ENCODE measurements at regions not wholly inside any gene's neighbourhood (a gene's known extent, or its start where the extent isn't known, plus 50 kb on each side); places are given as distances from the start of the nearest gene placed in this dataset.
"Not testable (repeated sequence)": the region's sequence is repeated elsewhere in the genome, so short reads cannot be mapped to it uniquely, and the experiment has no call there.

DNA sequence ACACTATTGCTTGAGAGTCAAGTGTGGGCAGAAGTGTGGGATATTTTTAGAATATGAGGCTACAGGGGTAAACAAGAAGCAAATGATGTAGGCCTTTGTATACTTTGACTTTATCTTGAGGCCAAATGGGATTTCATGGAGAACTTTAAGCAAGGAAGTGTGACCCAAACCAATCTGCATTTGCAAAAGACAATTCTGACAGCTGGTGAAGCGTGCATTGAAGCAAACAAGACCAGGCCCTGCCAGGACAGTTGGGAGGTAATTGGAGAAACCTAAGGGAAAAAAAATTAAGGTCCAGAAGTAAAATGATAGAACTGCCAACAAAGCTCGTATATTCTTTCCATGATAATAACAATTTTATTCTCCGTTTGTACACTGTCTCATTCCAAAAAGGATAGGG is 168.3 kb downstream of the TM2D1 start:
- DNase-seq (ENCODE audit: low spot score in 2 of 2, unreplicated experiment in 2 of 2): no peak
- TF ChIP-seq, protein P1, sequence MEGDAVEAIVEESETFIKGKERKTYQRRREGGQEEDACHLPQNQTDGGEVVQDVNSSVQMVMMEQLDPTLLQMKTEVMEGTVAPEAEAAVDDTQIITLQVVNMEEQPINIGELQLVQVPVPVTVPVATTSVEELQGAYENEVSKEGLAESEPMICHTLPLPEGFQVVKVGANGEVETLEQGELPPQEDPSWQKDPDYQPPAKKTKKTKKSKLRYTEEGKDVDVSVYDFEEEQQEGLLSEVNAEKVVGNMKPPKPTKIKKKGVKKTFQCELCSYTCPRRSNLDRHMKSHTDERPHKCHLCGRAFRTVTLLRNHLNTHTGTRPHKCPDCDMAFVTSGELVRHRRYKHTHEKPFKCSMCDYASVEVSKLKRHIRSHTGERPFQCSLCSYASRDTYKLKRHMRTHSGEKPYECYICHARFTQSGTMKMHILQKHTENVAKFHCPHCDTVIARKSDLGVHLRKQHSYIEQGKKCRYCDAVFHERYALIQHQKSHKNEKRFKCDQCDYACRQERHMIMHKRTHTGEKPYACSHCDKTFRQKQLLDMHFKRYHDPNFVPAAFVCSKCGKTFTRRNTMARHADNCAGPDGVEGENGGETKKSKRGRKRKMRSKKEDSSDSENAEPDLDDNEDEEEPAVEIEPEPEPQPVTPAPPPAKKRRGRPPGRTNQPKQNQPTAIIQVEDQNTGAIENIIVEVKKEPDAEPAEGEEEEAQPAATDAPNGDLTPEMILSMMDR (IDR thresholded peaks at IDR 0.05; ENCODE audit: unreplicated experiment): no peak
- H3K36me3 Mint-ChIP-seq: no peaks in the 10 kb centered on the region
- no peak overlapping the region for H3K4me3 Mint-ChIP-seq
- peaks cover 14% of the 10 kb centered on the region for H3K9me3 Mint-ChIP-seq
- H3K4me1 Mint-ChIP-seq: no peaks in the 10 kb centered on the region
- H3K27me3 Mint-ChIP-seq (ENCODE audit: low read depth): no peaks in the 10 kb centered on the region
- H3K27ac Mint-ChIP-seq: no peak overlapping the region

DNA sequence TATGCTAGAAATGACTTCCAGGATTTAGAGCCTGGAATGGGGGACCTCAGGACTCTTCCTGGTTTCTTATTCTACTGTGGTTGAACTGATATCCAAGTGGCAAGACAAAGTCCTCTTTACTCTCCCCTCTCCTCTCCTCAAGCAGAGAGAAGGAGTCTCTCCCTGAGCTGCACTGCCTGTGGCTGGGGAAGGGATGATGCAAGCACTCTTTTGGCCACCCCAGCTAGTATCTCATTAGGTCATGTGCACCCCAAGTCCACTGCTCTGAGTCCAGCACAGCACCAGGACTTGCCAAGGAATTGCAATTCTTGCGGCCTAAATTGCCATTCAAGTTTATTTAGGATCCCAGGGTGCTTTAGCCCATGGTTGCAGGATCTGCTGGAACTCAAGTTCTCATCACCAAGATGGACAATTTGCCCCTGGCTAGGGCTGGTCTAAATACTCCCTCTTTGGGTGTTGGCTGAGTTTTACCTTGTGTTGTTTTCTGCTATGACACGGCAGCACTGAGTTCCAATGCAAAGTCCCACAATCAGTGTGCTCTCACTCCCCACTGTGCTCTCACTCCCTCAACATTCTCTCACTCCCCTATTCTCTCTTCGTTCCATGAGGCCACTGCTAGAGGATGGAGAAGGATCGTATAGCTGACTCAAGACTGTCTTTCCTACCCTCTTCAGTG is 172.2 kb downstream of the TM2D1 start:
- Mint-ChIP-seq H3K27me3 (ENCODE audit: low read depth) (no peaks in the 10 kb centered on the region), H3K4me3 (no peak overlapping the region), H3K4me1 (no peaks in the 10 kb centered on the region), H3K36me3 (no peaks in the 10 kb centered on the region), H3K27ac (no peak overlapping the region), H3K9me3 (peaks cover 20% of the 10 kb centered on the region)
- no peak for DNase-seq (ENCODE audit: low spot score in 2 of 2, unreplicated experiment in 2 of 2)
- TF ChIP-seq, protein P1 (IDR thresholded peaks at IDR 0.05; ENCODE audit: unreplicated experiment): no peak

DNA sequence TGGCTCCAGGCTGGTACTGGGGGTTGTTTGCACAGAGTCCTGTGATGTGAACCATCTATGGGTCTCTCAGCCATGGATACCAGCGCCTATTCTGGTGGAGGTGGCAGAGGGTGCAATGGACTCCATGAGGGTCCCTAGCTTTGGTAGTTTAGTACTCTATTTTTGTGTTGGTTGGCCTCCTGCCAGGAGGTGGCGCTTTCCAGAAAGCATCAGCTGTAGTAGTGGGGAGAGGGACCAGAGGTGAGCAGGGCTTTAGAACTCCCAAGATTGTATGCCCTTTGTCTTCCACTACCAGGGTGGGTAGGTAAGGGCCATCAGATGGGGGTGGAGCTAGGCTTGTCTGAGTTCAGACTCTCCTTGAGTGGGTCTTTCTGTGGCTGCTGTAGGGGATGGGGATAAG is 177.6 kb downstream of the TM2D1 start:
- not testable (repeated sequence) for H3K4me3 Mint-ChIP-seq; H3K27ac Mint-ChIP-seq; H3K27me3 Mint-ChIP-seq (ENCODE audit: low read depth); DNase-seq (ENCODE audit: low spot score in 2 of 2, unreplicated experiment in 2 of 2); H3K36me3 Mint-ChIP-seq; H3K4me1 Mint-ChIP-seq
- peaks cover 40% of the 10 kb centered on the region for H3K9me3 Mint-ChIP-seq

DNA sequence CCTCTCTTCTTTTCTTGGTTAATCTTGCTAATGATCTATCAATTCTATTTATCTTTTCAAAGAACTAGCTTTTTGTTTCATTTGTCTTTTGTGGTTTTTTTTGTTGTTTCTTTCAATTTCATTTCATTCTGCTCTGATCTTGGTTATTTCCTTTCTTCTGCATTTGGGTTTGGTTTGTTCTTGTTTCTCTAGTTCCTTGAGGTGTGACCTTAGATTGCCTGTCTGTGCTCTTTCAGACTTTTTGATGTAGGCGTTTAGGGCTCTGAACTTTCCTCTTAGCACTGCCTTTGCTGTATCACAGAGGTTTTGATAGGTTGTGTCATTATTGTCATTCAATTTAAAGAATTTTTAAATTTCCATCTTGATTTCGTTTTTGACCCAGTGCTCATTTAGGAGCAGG is 180.1 kb downstream of the TM2D1 start:
- H3K36me3 Mint-ChIP-seq; H3K4me1 Mint-ChIP-seq; H3K27ac Mint-ChIP-seq; H3K27me3 Mint-ChIP-seq (ENCODE audit: low read depth); H3K4me3 Mint-ChIP-seq; DNase-seq (ENCODE audit: low spot score in 2 of 2, unreplicated experiment in 2 of 2): not testable (repeated sequence)
- H3K9me3 Mint-ChIP-seq: peaks cover 38% of the 10 kb centered on the region

DNA sequence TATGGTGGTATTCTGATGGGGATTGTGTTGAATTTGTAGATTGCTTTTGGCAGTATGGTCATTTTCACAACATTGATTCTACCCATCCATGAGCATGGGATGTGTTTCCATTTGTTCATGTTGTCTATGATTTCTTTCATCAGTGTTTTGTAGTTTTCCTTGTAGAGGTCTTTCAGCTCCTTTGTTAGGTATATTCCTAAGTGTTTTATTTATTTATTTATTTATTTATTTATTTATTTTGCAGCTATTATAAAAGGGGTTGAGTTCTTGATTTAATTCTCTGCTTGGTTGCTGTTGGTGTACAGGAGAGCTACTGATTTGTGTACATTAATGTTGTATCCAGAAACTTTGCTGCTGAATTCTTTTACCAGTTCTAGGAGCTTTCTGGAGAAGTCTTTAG is 181.4 kb downstream of the TM2D1 start:
- H3K4me1 Mint-ChIP-seq; H3K36me3 Mint-ChIP-seq; H3K27me3 Mint-ChIP-seq (ENCODE audit: low read depth); H3K27ac Mint-ChIP-seq; H3K4me3 Mint-ChIP-seq; DNase-seq (ENCODE audit: low spot score in 2 of 2, unreplicated experiment in 2 of 2): not testable (repeated sequence)
- peaks cover 38% of the 10 kb centered on the region for H3K9me3 Mint-ChIP-seq

DNA sequence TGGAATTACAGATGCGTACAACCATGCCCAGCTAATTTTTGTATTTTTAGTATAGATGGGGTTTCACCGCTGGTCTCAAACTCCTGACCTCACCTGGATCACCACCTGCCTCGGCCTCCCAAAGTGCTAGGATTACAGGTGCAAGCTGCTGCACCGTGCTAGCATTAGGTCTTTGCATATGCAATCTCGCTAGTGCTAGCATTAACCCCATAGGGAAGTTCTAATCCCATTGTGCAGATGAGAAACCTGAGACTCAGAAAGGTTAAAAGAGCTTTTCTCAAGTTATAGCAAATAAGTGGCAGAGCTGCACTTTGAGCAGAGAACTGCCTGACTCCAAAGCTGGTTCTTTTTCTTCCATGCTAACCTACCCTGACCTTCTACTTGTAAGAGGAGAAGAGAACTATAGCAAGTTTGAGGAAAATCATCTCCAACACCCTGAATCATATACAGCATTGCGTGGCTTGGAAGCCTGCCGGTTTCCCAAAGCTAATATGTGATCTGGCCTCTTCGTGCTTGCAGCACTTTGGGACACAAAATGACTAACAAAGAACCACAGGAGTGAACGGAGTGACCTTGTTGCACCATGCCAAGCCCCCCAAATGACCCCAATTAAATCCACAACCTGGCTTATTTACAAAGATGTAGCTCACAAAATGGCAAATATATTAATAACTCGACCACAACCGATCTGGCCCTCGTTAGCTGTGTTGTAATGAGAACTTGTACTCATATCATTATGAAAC is 185.1 kb downstream of the TM2D1 start:
- Mint-ChIP-seq H3K27me3 (ENCODE audit: low read depth) (no peaks in the 10 kb centered on the region), H3K9me3 (peaks cover 27% of the 10 kb centered on the region), H3K4me3 (no peak overlapping the region), H3K36me3 (no peaks in the 10 kb centered on the region), H3K27ac (no peak overlapping the region), H3K4me1 (no peaks in the 10 kb centered on the region)
- no peak for DNase-seq (ENCODE audit: low spot score in 2 of 2, unreplicated experiment in 2 of 2)
- TF ChIP-seq, protein P1 (IDR thresholded peaks at IDR 0.05; ENCODE audit: unreplicated experiment): no peak

DNA sequence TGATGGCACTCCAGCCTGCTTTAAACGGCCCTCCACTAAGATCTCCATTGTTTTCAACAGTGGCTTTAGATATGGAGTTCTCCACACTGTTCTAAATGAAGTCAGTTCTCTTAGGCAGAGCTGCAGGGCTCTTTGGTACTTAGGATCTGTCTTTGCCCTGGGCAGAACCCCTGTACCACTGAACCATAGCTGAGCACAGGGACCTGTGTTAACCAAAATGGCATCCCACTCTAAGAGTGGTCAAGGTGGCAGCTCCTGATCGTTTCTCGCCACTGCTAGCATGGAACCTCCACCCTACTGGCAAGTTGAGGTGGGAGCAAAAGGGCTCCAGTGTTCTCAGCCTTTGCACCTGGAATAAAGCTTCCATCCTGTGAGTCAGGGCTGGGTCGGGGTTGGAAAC is 186.7 kb downstream of the TM2D1 start:
- Mint-ChIP-seq H3K36me3 (peaks cover 2% of the 10 kb centered on the region), H3K27ac (no peak overlapping the region), H3K4me3 (no peak overlapping the region), H3K4me1 (no peaks in the 10 kb centered on the region), H3K9me3 (peaks cover 22% of the 10 kb centered on the region), H3K27me3 (ENCODE audit: low read depth) (no peaks in the 10 kb centered on the region)
- TF ChIP-seq, protein P1 (IDR thresholded peaks at IDR 0.05; ENCODE audit: unreplicated experiment): no peak
- no peak for DNase-seq (ENCODE audit: low spot score in 2 of 2, unreplicated experiment in 2 of 2)

Measured in mesothelial cell of epicardium (in vitro differentiated cells).